Endodermal cell (in vitro differentiated cells): ENCODE measurements at regions not wholly inside any gene's neighbourhood (a gene's known extent, or its start where the extent isn't known, plus 50 kb on each side); places are given as distances from the start of the nearest gene placed in this dataset.

Experiments
- DNase-seq: peaks from one replicate; pipeline ENCODE4 v3.0.0-alpha.2; 2017
- H3K27ac ChIP-seq: 2 replicates; pipeline ENCODE4 v1.5.1; 2013; ENCODE audit warnings: mild to moderate bottlenecking, low read depth, low read length, moderate library complexity
- H3K27me3 ChIP-seq: 2 replicates; pipeline ENCODE4 v1.6.1; 2013; ENCODE audit warnings: mild to moderate bottlenecking, low read length, moderate library complexity; ENCODE audit not compliant: insufficient read depth, control insufficient read depth, poor library complexity, severe bottlenecking
- H3K36me3 ChIP-seq: 2 replicates; pipeline ENCODE4 v1.7.0; 2013; ENCODE audit warnings: mild to moderate bottlenecking, low read length, moderate library complexity; ENCODE audit not compliant: control insufficient read depth, insufficient read depth
- H3K4me1 ChIP-seq: one replicate; pipeline ENCODE4 v1.7.0; 2013; ENCODE audit warnings: low read length; ENCODE audit not compliant: control insufficient read depth, insufficient read depth
- H3K4me3 ChIP-seq: 2 replicates; pipeline ENCODE4 v1.5.1; 2013; ENCODE audit warnings: mild to moderate bottlenecking, low read length, moderate library complexity
- H3K9ac ChIP-seq: 2 replicates; pipeline ENCODE4 v1.6.1; 2013; ENCODE audit warnings: mild to moderate bottlenecking, low read length, moderate library complexity; ENCODE audit not compliant: poor library complexity, severe bottlenecking; ENCODE audit errors: extremely low read depth
- H3K9me3 ChIP-seq: 2 replicates; pipeline ENCODE4 v1.6.1; 2013; ENCODE audit warnings: mild to moderate bottlenecking, low read length, moderate library complexity; ENCODE audit not compliant: control insufficient read depth
- H3K27ac Mint-ChIP-seq: 2 replicates; pipeline ENCODE4 v1.8.0; 2020; ENCODE audit warnings: mixed read lengths
- H3K27me3 Mint-ChIP-seq: 2 replicates; pipeline ENCODE4 v1.8.0; 2021; ENCODE audit warnings: mild to moderate bottlenecking, mixed read lengths; ENCODE audit not compliant: insufficient read depth
- H3K36me3 Mint-ChIP-seq: 2 replicates; pipeline ENCODE4 v1.8.0; 2020; ENCODE audit warnings: low read depth, mixed read lengths
- H3K4me1 Mint-ChIP-seq: 2 replicates; pipeline ENCODE4 v1.8.0; 2020; ENCODE audit warnings: mixed read lengths
- H3K4me3 Mint-ChIP-seq: 2 replicates; pipeline ENCODE4 v1.8.0; 2020; ENCODE audit warnings: mild to moderate bottlenecking, moderate library complexity, mixed read lengths
- H3K9me3 Mint-ChIP-seq: 2 replicates; pipeline ENCODE4 v1.8.0; 2020; ENCODE audit warnings: mild to moderate bottlenecking, mixed read lengths
- CTCF ChIP-seq: fragments of 200-600 bp; sonication (generic); conservative IDR thresholded peaks from 2 replicates; pipeline ENCODE4 v1.5.0; 2021; ENCODE audit warnings: antibody characterized with exemption, mild to moderate bottlenecking
- WGBS, 2 experiments: methylation state at CpG; one replicate each; pipeline versions ENCODE4 v1.1.5 to v1.1.7; 2013; ENCODE audit warnings: missing lambda C conversion rate in 2 of 2, mixed read lengths in 1 of 2; ENCODE audit not compliant: insufficient coverage in 1 of 2, insufficient read length in 1 of 2; 5-methylcytosine and 5-hydroxymethylcytosine counted together

GRCh38 chr10:29881811-29882210 lies 177.6 kb downstream of the JCAD start:
- no peaks in the 10 kb centered on the region for H3K27me3 ChIP-seq
- no peak overlapping the region for H3K4me3 Mint-ChIP-seq
- H3K9me3 Mint-ChIP-seq = no peaks in the 10 kb centered on the region
- H3K9me3 ChIP-seq = no peaks in the 10 kb centered on the region
- H3K4me3 ChIP-seq = no peak overlapping the region
- 93 to 96% methylated on average over 5 of the region's 5 CpGs for WGBS, 2 experiments
- DNase-seq = no peak
- no peak overlapping the region for H3K27ac Mint-ChIP-seq
- H3K4me1 ChIP-seq = no peaks in the 10 kb centered on the region
- no peaks in the 10 kb centered on the region for H3K36me3 ChIP-seq
- no peak for TF ChIP-seq CTCF
- no peaks in the 10 kb centered on the region for H3K27me3 Mint-ChIP-seq
- H3K4me1 Mint-ChIP-seq = no peaks in the 10 kb centered on the region
- H3K27ac ChIP-seq = no peak overlapping the region
- H3K9ac ChIP-seq = no peak overlapping the region
- no peaks in the 10 kb centered on the region for H3K36me3 Mint-ChIP-seq

GRCh38 chr10:29881336-29881771 lies 178.0 kb downstream of the JCAD start:
- WGBS, 2 experiments = 92 to 95% methylated on average over 9 of the region's 9 CpGs
- no peaks in the 10 kb centered on the region for H3K4me1 ChIP-seq
- no peak for TF ChIP-seq CTCF
- H3K9me3 ChIP-seq = no peaks in the 10 kb centered on the region
- DNase-seq = no peak
- Mint-ChIP-seq H3K4me1 (no peaks in the 10 kb centered on the region), H3K36me3 (no peaks in the 10 kb centered on the region), H3K27ac (no peak overlapping the region), H3K4me3 (no peak overlapping the region), H3K9me3 (no peaks in the 10 kb centered on the region), H3K27me3 (no peaks in the 10 kb centered on the region)
- no peak overlapping the region for H3K4me3 ChIP-seq
- no peak overlapping the region for H3K27ac ChIP-seq
- no peaks in the 10 kb centered on the region for H3K36me3 ChIP-seq
- no peaks in the 10 kb centered on the region for H3K27me3 ChIP-seq
- no peak overlapping the region for H3K9ac ChIP-seq

GRCh38 chr10:29880856-29881255 lies 178.5 kb downstream of the JCAD start:
- H3K9me3 Mint-ChIP-seq = no peaks in the 10 kb centered on the region
- no peak for DNase-seq
- H3K9me3 ChIP-seq = no peaks in the 10 kb centered on the region
- H3K27ac ChIP-seq = no peak overlapping the region
- no peaks in the 10 kb centered on the region for H3K27me3 Mint-ChIP-seq
- TF ChIP-seq CTCF = no peak
- H3K36me3 Mint-ChIP-seq = no peaks in the 10 kb centered on the region
- no peak overlapping the region for H3K9ac ChIP-seq
- H3K4me1 ChIP-seq = no peaks in the 10 kb centered on the region
- no peaks in the 10 kb centered on the region for H3K36me3 ChIP-seq
- no peaks in the 10 kb centered on the region for H3K27me3 ChIP-seq
- no peak overlapping the region for H3K27ac Mint-ChIP-seq
- no peak overlapping the region for H3K4me3 ChIP-seq
- 94 to 97% methylated on average over 5 of the region's 5 CpGs for WGBS, 2 experiments
- H3K4me1 Mint-ChIP-seq = peaks cover 1% of the 10 kb centered on the region
- H3K4me3 Mint-ChIP-seq = no peak overlapping the region
